ENCODE measurements at regions not wholly inside any gene's neighbourhood (a gene's known extent, or its start where the extent isn't known, plus 50 kb on each side); places are given as distances from the start of the nearest gene placed in this dataset.

GRCh38 chr7:79608005-79608404, 154.5 kb upstream of the MAGI2 start (continued):
- no peak for TF ChIP-seq REST (IDR thresholded peaks at IDR 0.05; ENCODE audit: low read depth, low read length)
- no peak for TF ChIP-seq SUZ12 (IDR thresholded peaks at IDR 0.05; ENCODE audit: unreplicated experiment)
- TF ChIP-seq STAT1 (conservative IDR thresholded peaks at IDR 0.05) = no peak
- TF ChIP-seq EGR1 (IDR thresholded peaks at IDR 0.05; ENCODE audit: borderline replicate concordance in 1 of 2, low read depth in 2 of 2, low read length in 2 of 2) = no peak
- TF ChIP-seq ZNF687 (IDR thresholded peaks at IDR 0.05) = no peak
- no peak for TF ChIP-seq MYB (IDR thresholded peaks at IDR 0.05; ENCODE audit: borderline replicate concordance, low read depth, low read length)
